ENCODE measurements at regions not wholly inside any gene's neighbourhood (a gene's known extent, or its start where the extent isn't known, plus 50 kb on each side); places are given as distances from the start of the nearest gene placed in this dataset.
"Not testable (repeated sequence)": the region's sequence is repeated elsewhere in the genome, so short reads cannot be mapped to it uniquely, and the experiment has no call there.

- DNase-seq: no peak
Measured at GRCh38 chr3:159238646-159239045, 436.8 kb downstream of the MFSD1 start.

- no peak for DNase-seq
Measured at GRCh38 chr3:159239059-159239458, 437.2 kb downstream of the MFSD1 start.

DNA sequence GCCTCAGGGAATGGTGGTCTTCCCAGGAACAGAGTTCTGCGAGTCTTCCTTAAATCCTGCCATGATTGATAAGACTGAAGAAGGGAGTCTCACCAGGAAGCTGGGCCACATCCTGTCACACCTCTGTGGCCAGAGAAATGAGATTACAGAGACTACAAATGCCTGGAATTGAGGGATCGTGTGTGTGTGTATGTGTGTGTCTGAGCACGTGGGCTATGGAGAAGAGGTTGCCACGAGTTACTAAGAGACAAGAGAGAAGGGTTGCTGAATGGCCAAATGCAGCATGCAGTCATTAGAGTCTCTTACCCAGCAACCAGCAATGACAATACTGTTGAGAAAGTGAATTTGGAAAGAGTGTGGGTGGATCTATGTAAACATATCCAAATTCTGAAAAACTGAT is 443.1 kb downstream of the MFSD1 start:
- DNase-seq: no peak

DNA sequence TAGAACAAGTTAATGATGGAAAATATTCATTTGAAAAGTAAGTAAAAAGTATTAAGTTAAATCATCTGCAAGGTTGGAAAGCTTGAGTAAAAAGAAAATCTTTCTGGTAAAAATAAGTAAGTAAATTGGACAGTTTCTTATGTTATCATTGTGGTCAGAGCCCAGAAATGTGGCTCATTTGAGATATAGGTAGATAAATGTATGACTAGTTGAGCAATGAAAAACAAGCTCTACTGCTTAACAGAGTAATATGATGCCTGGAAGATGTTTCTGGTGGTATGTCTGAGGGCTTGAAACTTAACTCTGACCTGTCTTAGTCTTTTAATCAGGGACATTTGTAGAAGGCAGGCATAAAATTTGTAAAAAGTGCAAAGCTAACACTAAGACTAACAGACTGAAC is 444.0 kb downstream of the MFSD1 start:
- no peak for DNase-seq

DNA sequence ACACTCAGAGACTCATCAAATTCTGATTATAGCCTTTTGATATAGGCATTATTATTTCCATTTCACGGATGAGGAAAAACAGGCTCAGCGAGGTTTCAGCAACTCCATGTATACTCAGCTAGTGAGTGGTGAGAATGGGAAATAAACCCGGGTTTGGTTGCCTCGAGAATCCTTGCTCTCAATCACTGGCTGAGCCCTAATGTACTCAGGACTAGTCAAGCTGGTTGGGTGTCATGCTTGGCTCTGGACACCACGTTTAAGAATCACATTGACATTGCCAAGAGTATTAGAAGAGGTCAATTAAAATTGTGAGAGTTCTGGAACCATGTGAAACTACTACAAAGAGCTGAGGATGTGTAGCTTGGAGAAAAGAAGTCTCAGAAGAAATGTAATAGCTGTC is 444.5 kb downstream of the MFSD1 start:
- DNase-seq: no peak

- DNase-seq: no peak
Measured at GRCh38 chr3:159249472-159250174, 447.8 kb downstream of the MFSD1 start.

GRCh38 chr3:159250961-159251360 is 449.1 kb downstream of the MFSD1 start:
- no peak for DNase-seq

- no peak for DNase-seq
Measured at GRCh38 chr3:159252274-159252673, 450.4 kb downstream of the MFSD1 start.

GRCh38 chr3:159252772-159253384 is 451.0 kb downstream of the MFSD1 start:
- no peak for DNase-seq

DNA sequence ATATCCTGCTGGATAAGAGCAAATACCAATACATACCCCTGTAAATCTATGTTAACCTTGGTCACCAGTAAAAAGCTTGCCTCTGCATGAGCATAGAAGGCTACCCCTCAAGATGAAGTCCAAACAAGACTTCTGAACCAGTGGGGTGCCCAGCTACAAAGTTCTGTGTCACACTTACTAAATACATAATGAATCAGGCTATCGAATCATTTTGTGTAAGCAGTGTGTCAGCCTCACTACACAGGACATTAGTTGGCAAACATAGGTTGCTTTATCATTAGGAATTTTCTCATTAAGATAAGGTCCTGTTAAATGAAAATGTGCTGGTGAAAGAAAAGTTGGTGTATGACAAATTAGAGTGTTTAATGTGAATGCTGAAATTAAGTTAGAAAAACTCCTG is 452.0 kb downstream of the MFSD1 start:
- no peak for DNase-seq

DNA sequence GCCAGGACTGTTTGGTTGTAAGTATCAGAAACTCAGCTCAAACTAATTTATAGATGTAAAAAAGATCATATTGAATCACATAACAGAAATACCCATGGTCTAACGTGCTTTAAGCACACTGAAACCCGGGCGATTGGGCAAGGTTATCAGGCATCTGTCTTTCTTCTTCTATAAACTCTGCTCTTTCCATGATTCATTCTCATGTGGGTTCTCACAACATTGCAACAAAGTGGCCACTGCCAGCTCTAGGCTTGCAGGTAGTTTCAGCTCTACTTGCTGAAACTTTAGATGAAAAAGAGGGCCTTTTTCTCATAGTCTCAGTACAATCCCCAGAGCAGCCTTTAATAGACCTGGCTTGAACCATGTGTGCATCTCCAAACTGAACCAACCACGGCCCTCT is 456.1 kb downstream of the MFSD1 start:
- no peak for DNase-seq

DNA sequence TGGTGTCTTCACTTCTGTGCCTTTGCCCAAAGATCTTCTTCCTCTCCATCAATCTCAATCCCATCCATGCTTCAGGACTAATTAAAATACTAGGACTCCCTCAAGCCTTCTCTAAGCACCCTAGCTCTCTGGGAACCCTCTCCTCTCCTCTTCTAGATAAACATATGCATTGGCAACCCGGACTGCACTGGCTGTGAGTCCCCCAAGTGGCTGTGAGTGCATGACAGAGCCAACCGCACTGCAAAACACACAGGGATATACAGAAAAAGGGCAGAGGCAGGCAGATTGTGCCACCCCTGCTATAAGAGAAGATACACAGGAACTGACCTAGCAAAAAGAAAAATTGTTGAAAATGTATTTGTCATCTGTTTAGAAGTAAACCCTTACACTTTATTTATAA is 457.1 kb downstream of the MFSD1 start:
- DNase-seq: no peak

- DNase-seq: peak; percentile 69
Measured at GRCh38 chr3:159260049-159260662, 458.3 kb downstream of the MFSD1 start.

DNA sequence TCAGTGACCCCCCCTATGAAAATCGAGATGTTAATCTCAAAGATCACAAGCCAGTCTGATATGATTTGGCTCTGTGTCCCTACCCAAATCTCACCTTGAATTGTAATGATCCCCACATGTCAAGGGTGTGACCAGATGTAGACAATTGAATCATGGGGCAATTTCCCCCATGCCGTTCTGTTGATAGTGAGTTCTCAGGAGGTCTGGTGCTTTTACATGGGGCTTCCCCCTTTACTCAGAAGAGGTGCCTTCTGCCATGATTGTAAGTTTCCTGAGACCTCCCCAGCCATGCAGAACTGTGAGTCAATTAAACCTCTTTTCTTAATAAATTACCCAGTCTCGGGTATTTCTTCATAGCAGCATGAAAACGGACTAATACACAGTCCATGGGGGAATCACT is 459.5 kb downstream of the MFSD1 start:
- DNase-seq: not testable (repeated sequence)

DNA sequence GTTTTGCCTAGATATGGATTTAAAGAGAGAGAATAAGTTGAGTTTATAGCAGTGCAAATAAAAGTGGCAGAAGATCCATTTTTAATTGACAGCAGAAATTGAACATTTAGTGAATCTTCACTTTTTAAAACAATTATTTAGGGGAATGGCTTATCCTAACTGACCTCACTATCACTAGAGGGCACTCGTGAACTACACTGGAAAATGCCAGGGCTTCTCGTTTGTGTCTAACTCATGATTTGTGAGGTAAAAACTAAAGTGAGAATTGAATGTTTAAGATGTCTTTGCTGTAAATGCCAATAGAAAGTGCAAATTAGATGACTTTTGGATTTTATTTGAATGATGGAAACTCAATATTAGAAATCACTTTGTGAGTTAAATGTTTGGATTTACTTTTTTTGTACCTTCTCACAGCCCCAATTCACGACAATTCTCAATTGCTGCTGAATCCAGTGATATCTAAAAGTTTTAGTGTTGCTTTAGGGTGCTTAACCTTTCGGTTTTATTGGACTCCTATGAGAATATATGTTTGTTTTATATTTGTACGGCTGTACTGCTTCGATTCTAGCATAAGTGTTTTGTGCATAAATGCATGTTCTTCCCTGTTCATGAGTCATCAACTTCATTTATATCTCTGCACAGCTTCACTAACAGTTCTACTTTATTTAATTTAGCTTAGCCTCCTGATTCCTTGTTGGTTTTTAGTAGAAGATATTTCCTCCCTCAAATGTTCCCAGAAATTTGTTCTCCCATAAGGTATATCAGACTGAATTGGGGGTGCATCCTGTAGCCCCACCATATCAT is 462.1 kb downstream of the MFSD1 start:
- peak; percentile 58 for DNase-seq

DNA sequence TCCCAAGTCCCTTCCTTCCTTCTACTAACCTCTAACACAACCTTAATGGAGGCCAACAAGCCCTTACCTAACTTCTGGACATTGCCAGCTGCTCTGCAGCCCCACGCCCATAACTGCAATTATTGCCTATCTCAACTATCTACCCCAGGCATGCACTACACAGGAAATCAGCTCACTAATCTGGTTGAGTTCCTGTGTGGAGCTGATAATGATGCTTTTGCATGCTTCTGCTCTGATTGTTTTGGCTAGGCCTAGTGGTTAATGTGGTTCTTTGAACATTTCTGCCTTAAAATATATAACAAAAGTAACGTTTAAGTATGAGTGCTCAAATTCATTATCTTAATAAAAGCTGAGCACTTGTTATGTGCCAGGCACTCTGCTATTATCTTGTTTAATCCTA is 463.9 kb downstream of the MFSD1 start:
- no peak for DNase-seq

- peak; percentile 54 for DNase-seq
Measured at GRCh38 chr3:159266779-159267178, 464.9 kb downstream of the MFSD1 start.

DNA sequence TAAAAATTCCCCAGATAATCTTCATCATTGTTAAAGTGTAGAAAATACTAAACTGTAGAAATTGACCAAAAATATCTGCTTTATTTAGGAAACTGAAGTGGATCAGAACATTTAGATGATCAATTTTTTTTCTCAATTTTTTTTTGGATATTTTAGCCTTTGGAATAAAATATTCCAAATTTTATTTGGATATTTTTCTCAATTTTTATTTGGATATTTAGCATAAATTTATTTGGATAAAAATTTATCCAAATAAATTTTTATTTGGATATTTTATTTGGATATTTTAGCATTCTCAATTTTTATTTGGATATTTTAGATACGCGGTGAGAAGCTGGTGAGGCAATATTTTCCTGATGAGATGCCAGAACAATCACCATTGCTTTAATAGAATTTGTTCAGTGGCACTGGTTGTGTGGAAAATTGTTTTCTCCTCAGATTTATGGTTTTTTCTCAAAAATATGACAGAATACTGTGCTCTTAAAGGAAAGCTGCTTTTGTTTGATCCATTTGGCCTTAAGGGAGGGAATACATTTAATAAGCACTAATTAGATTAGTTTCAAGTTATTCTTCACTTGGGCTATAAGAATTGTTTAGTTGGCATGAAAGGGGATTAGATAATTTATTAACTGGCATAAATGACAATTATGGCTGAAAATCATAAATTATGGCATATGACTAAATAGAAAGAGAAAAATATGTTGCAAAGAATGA is 470.1 kb downstream of the MFSD1 start:
- no peak for DNase-seq

GRCh38 chr3:159273070-159273469 is 471.2 kb downstream of the MFSD1 start:
- DNase-seq: no peak

DNA sequence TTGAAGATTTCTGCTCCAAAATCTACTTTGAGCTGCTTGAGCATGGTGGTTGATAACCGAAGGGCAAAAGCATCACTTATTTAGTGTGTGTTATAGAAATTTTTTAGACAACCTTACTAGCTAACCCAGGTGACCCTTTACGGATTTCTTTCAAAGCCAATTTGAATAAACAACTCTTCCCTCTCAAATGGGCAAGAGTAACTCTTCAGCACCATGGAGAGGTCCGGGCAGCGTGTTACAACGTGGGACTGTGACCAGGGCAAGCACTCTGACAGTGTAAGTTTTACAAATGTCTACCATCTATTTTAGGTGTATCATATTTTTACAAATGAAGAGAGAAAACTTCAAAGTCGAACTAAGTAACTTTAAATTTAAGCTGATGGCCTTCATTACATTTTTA is 471.8 kb downstream of the MFSD1 start:
- DNase-seq: no peak

DNA sequence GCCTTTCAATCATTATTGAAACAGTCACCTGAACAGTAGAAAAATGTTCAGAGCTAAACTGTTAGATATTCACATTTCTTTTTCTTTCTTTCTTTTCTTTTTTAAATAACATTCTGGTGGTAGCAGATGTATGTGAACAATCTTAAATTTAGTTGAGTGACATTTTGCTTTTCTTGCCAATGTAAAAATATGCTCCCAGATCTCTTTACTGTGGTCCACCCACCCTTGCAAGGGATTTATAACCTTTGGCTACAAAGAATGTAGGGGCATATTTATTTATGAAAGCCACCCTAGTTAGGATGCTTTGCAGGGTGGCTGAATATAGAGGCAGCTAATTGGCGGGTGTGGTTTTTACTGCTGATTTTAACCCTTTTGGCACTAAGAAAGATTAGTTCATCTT is 473.9 kb downstream of the MFSD1 start:
- no peak for DNase-seq

DNA sequence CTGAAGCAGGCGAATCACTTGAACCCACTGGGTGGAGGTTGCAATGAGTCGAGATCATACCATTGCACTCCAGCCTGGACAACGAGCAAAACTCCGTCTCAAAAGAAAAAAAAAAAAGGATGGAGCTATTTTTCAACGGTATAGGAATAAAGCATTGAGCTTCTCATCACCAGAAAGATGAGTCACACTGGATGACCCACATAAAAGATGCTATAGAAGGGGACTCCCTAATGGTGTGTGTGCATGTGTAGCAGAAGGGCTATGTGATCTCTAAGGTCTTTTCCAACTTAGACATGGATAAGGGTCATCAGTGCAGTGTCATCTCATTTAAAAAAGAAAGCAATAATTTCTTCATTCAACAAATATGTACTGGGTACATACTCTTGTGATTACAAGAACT is 476.0 kb downstream of the MFSD1 start:
- no peak for DNase-seq

All from midbrain (tissue), 1 donor.